ENCODE measurements at regions not wholly inside any gene's neighbourhood (a gene's known extent, or its start where the extent isn't known, plus 50 kb on each side); places are given as distances from the start of the nearest gene placed in this dataset.
"Not testable (repeated sequence)": the region's sequence is repeated elsewhere in the genome, so short reads cannot be mapped to it uniquely, and the experiment has no call there.

- not testable (repeated sequence) for DNase-seq
Measured at GRCh38 chr5:119299242-119299614, 56.6 kb upstream of the TNFAIP8 start.

- DNase-seq: not testable (repeated sequence)
Measured at GRCh38 chr5:119299615-119300310, 56.1 kb upstream of the TNFAIP8 start.

GRCh38 chr5:119300311-119300670 is 55.5 kb upstream of the TNFAIP8 start:
- no peak for DNase-seq

GRCh38 chr5:119301210-119301609 is 54.6 kb upstream of the TNFAIP8 start:
- DNase-seq: no peak

- DNase-seq: no peak
Measured at GRCh38 chr5:119301906-119302305, 53.9 kb upstream of the TNFAIP8 start.

- DNase-seq: no peak
Measured at GRCh38 chr5:119302449-119302848, 53.4 kb upstream of the TNFAIP8 start.

GRCh38 chr5:119302916-119303897 is 52.6 kb upstream of the TNFAIP8 start:
- peak; percentile 68 for DNase-seq

GRCh38 chr5:119304439-119305211 is 51.2 kb upstream of the TNFAIP8 start:
- DNase-seq: no peak

Measured in tongue (tissue), 1 donor.